OCI-LY7 (cell line): ENCODE measurements at regions not wholly inside any gene's neighbourhood (a gene's known extent, or its start where the extent isn't known, plus 50 kb on each side); places are given as distances from the start of the nearest gene placed in this dataset.

Experiments
- BruUV-seq: library from RNA; stranded (reverse); fragments of 400-500 nt; replicated peaks from 2 replicates; lab custom pipeline; 2021; lab: Mats Ljungman, UMichigan
- CTCF ChIA-PET: fragments of 300-600 bp; sonication (Branson Sonifier 250); formaldehyde crosslinking; loops from one replicate; lab custom pipeline; 2022; ENCODE audit warnings: antibody characterized with exemption; ENCODE audit not compliant: unreplicated experiment; lab: Charles Lee
- POLR2A ChIA-PET: fragments of 300-600 bp; sonication (Branson Sonifier 250); formaldehyde crosslinking; loops from one replicate; lab custom pipeline; 2022; ENCODE audit warnings: antibody characterized with exemption; lab: Charles Lee
- DNase-seq: peaks from one replicate; pipeline ENCODE4 v3.0.0-alpha.2; 2015; ENCODE audit warnings: low spot score
- H2AFZ ChIP-seq: fragments of 200-600 bp; sonication (generic), shearing (Covaris generic); 2 replicates; pipeline ENCODE4 v1.6.1; 2014; ENCODE audit warnings: mild to moderate bottlenecking, antibody characterized with exemption, low read length, moderate library complexity
- H3K27ac ChIP-seq: fragments of 200-600 bp; sonication (generic); 2 replicates; pipeline ENCODE4 v1.5.1; 2014; ENCODE audit warnings: mixed run types, low read depth, mild to moderate bottlenecking, moderate library complexity, low read length, inconsistent platforms; ENCODE audit not compliant: poor library complexity, severe bottlenecking
- H3K36me3 ChIP-seq: fragments of 200-600 bp; sonication (generic); 2 replicates; pipeline ENCODE4 v1.6.1; 2014; ENCODE audit warnings: mild to moderate bottlenecking, antibody characterized with exemption, low read length, moderate library complexity, mixed read lengths; ENCODE audit not compliant: insufficient read depth
- H3K4me1 ChIP-seq: fragments of 200-600 bp; sonication (generic); 2 replicates; pipeline ENCODE4 v1.5.1; 2014; ENCODE audit warnings: mild to moderate bottlenecking, low read length; ENCODE audit not compliant: insufficient read depth, poor library complexity, severe bottlenecking
- H3K4me2 ChIP-seq: fragments of 200-600 bp; sonication (generic); 2 replicates; pipeline ENCODE4 v1.6.1; 2014; ENCODE audit warnings: mild to moderate bottlenecking, low read length
- H3K4me3 ChIP-seq: fragments of 200-600 bp; sonication (generic); 2 replicates; pipeline ENCODE4 v1.5.1; 2014; ENCODE audit warnings: mild to moderate bottlenecking, low read depth, low read length; ENCODE audit not compliant: poor library complexity, severe bottlenecking
- H3K79me2 ChIP-seq: fragments of 200-600 bp; sonication (generic); 2 replicates; pipeline ENCODE4 v1.6.1; 2016; ENCODE audit warnings: low read depth, mild to moderate bottlenecking, low read length, moderate library complexity, mixed read lengths; ENCODE audit not compliant: insufficient read depth
- H3K9me2 ChIP-seq: fragments of 200-600 bp; sonication (generic); 2 replicates; pipeline ENCODE4 v1.6.1; 2016; ENCODE audit warnings: mild to moderate bottlenecking, low read length, mixed read lengths; ENCODE audit not compliant: insufficient read depth
- H3K9me3 ChIP-seq: fragments of 200-600 bp; sonication (generic); 2 replicates; pipeline ENCODE4 v1.6.1; 2014; ENCODE audit warnings: mild to moderate bottlenecking, mixed run types, low read length, mixed read lengths
- H4K20me1 ChIP-seq: fragments of 200-600 bp; sonication (generic); 2 replicates; pipeline ENCODE4 v1.6.1; 2014; ENCODE audit warnings: mild to moderate bottlenecking, antibody characterized with exemption, low read length, moderate library complexity, mixed read lengths; ENCODE audit not compliant: insufficient read depth
- CTCF ChIP-seq: fragments of 200-600 bp; sonication (generic); conservative IDR thresholded peaks from 2 replicates; pipeline ENCODE4 v1.5.1; 2014; ENCODE audit warnings: mild to moderate bottlenecking, antibody characterized with exemption, low read length, moderate library complexity, mixed read lengths
- EZH2phosphoT487 ChIP-seq: fragments of 200-600 bp; sonication (generic); IDR thresholded peaks from 2 replicates; pipeline ENCODE4 v1.6.1; 2018; ENCODE audit warnings: low read depth, borderline replicate concordance, mild to moderate bottlenecking, mixed run types, antibody characterized with exemption, low read length, moderate library complexity, mixed read lengths
- intact Hi-C: fragments of 100-400 bp; cut with micrococcal nuclease; formaldehyde crosslinking; loops from one replicate; pipeline ENCODE4 v1.10.0; 2022; ENCODE audit not compliant: unreplicated experiment

GRCh38 chr21:17231771-17232170 lies 281.1 kb upstream of the CXADR start:
- ChIA-PET POLR2A (no interaction called here), CTCF (no interaction called here)
- intact Hi-C loops, result no loop called here

DNA sequence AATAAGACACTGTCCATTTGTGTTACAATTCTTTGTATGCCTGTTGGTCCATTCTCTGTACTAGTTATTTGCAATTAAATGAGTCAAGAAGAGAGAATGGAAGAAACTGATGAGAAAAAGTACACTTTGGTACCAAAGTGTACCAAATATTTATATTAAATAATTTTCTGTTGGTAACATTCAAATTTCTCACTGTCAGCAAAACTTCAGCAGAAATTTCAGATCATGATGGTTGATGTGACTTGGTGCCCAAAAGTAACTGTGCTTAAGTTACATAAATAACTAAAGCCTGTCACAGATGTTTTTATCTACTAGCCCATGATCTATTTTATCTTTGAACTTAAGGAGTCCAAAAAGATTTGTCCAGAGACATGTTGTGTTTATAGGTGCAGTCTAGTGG lies 274.4 kb upstream of the CXADR start:
- Histone ChIP-seq H3K9me3 (no peaks in the 10 kb centered on the region), H3K4me3 (no peak overlapping the region), H3K36me3 (no peaks in the 10 kb centered on the region), H3K79me2 (no peaks in the 10 kb centered on the region), H3K9me2 (no peaks in the 10 kb centered on the region), H3K27ac (no peak overlapping the region), H3K4me1 (no peaks in the 10 kb centered on the region), H2AFZ (no peak overlapping the region), H4K20me1 (no peaks in the 10 kb centered on the region), H3K4me2 (no peak overlapping the region)
- no TSS peak for BruUV-seq
- DNase-seq, result no peak
- intact Hi-C loops, result no loop called here
- ChIA-PET CTCF (no interaction called here), POLR2A (no interaction called here)
- no peak for TF ChIP-seq EZH2phosphoT487
- no peak for TF ChIP-seq CTCF

More at GRCh38 chr21:17231771-17232170, 281.1 kb upstream of the CXADR start:
- H3K9me2 ChIP-seq, result no peaks in the 10 kb centered on the region
- no peak overlapping the region for H2AFZ ChIP-seq
- no peaks in the 10 kb centered on the region for H3K9me3 ChIP-seq
- no peak for TF ChIP-seq EZH2phosphoT487
- no peak for TF ChIP-seq CTCF
- no peak overlapping the region for H3K4me3 ChIP-seq
- H3K4me2 ChIP-seq, result no peak overlapping the region
- no peaks in the 10 kb centered on the region for H3K36me3 ChIP-seq
- H3K27ac ChIP-seq, result no peak overlapping the region
- BruUV-seq, result no TSS peak
- DNase-seq, result no peak
- H3K4me1 ChIP-seq, result no peaks in the 10 kb centered on the region
- no peaks in the 10 kb centered on the region for H3K79me2 ChIP-seq
- H4K20me1 ChIP-seq, result no peaks in the 10 kb centered on the region

DNA sequence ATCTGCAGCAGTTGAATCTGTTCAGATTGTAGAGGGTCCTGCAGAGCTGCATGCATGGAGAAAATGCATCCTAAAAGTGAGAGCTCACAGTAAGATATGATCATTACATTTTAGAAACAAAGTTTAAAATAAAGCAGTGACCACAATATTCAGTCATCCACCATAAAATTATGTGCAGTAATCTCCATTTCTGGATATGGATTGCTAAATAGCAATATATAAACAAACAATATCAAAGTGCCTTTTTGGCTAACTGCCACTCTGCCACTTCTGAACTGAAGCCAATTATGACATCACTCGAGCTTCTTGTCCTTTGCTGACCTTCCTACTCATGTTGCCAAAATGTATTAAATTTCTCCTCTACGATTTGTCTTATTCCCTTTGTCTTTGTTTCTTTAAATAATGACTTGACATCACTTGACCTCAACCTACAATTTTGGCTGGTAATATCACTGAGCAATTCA lies 262.0 kb upstream of the CXADR start:
- Histone ChIP-seq H3K4me2 (no peak overlapping the region), H3K4me1 (no peaks in the 10 kb centered on the region), H3K36me3 (no peaks in the 10 kb centered on the region), H3K4me3 (no peak overlapping the region), H3K27ac (no peak overlapping the region), H2AFZ (no peak overlapping the region), H3K9me2 (no peaks in the 10 kb centered on the region), H3K9me3 (no peaks in the 10 kb centered on the region), H4K20me1 (no peaks in the 10 kb centered on the region), H3K79me2 (no peaks in the 10 kb centered on the region)
- ChIA-PET CTCF (no interaction called here), POLR2A (no interaction called here)
- intact Hi-C loops, result no loop called here
- no TSS peak for BruUV-seq
- DNase-seq, result no peak
- TF ChIP-seq EZH2phosphoT487 (no peak), CTCF (no peak)
